Kidney epithelial cell (primary cell): ENCODE measurements at regions not wholly inside any gene's neighbourhood (a gene's known extent, or its start where the extent isn't known, plus 50 kb on each side); places are given as distances from the start of the nearest gene placed in this dataset.

Experiments used
- DNase-seq: peaks from one replicate; pipeline ENCODE4 v3.0.0-alpha.2; 2010; ENCODE audit warnings: low read depth
- H3K27me3 ChIP-seq: 2 replicates; pipeline ENCODE4 v1.6.0; 2011; ENCODE audit warnings: low read length; ENCODE audit not compliant: control insufficient read depth, insufficient read depth
- H3K36me3 ChIP-seq: 2 replicates; pipeline ENCODE4 v1.5.1; 2011; ENCODE audit warnings: low read length; ENCODE audit not compliant: control insufficient read depth, insufficient read depth
- H3K4me3 ChIP-seq: 2 replicates; pipeline ENCODE4 v1.5.1; 2011; ENCODE audit warnings: low read depth, mild to moderate bottlenecking, control low read depth, low read length
- CTCF ChIP-seq: IDR thresholded peaks from 2 replicates; pipeline ENCODE4 v1.5.1; 2011; ENCODE audit warnings: mild to moderate bottlenecking, moderate library complexity, low read length, control low read depth, inconsistent platforms; ENCODE audit not compliant: insufficient read depth, poor library complexity, severe bottlenecking

- no peak for DNase-seq
- Histone ChIP-seq H3K27me3 (no peaks in the 10 kb centered on the region), H3K4me3 (no peak overlapping the region), H3K36me3 (no peaks in the 10 kb centered on the region)
- TF ChIP-seq CTCF, result no peak
These were observed 189.5 kb downstream of the SEC61B start for GRCh38 chr9:99411479-99412115.

DNA sequence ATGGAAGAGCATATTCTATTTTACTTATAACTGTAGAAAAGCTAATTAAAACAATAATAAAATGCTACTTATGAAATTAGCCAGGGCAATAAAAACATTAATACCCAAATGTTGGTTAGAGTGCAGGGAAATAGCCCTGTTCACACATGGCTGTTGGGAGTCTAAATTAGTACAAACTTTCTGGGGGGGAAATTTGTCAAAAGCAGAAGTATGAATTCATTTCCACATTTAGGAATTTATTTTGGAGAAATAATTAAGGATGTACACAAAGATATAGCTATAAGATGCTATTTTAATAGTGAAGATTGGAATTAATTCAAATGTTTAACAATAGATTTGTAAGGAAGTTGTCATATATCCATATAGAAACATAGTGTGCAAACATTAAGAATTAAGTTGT is 190.5 kb downstream of the SEC61B start:
- TF ChIP-seq CTCF, result no peak
- Histone ChIP-seq H3K4me3 (no peak overlapping the region), H3K36me3 (no peaks in the 10 kb centered on the region), H3K27me3 (no peaks in the 10 kb centered on the region)
- no peak for DNase-seq

DNA sequence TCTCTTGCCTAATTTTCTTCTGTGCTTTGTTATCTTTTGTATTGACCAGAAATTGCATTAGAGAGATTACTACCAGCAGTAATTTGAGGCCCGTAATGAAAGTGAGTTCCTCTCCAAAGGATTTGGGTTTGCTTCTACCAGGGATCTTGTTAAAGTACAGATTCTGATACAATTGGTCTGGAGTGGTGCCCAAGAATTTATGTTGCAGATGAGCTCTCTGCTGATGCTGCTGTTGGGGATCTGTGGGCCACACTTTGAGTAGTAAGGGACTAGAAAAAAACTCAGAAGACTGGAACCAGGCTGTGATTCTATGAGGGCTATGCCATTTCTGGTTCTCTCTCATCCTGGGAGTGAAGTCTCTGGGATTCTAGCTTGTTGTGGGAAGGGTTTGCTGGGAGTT is 192.2 kb downstream of the SEC61B start:
- no peak for TF ChIP-seq CTCF
- no peaks in the 10 kb centered on the region for H3K27me3 ChIP-seq
- H3K4me3 ChIP-seq, result no peak overlapping the region
- no peak for DNase-seq
- no peaks in the 10 kb centered on the region for H3K36me3 ChIP-seq

DNA sequence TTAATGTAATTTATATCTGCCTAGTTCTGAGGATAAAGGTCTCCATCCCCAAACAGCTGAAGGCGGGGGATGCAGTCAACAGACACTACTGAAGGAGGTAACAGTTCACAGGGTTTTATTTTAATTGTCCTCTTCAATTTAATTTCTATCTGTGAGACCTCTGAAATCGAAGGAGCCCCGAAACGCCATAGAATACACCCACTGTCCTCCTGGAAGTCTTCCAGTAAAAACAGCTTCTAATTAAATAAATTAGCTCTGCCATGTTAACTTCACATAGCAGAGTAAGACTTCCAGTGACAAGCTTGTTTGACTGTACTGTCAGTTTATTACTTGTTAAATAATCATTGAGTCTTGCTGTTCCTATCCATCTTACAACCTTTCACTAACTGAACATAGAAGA is 193.5 kb downstream of the SEC61B start:
- H3K27me3 ChIP-seq, result no peaks in the 10 kb centered on the region
- H3K36me3 ChIP-seq, result no peaks in the 10 kb centered on the region
- no peak overlapping the region for H3K4me3 ChIP-seq
- no peak for TF ChIP-seq CTCF
- no peak for DNase-seq

DNA sequence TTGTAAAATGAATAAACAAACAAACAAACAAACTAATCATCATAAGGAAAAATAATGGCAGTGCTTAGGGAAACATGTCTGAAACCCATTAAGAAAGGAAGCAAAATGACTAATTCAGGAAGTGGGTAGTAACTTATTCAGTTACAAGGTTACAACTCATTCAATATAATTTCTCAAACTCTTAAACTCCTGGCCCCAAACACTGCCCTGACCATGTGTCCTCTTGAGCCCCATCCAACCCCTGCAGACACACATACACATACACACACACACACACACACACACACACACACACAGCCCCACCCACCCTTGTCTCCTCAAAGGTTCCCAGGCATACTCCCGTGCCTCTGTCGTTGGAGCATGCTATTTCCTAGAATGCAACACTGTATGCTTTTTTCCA is 193.9 kb downstream of the SEC61B start:
- no peak for DNase-seq
- no peak overlapping the region for H3K4me3 ChIP-seq
- no peaks in the 10 kb centered on the region for H3K36me3 ChIP-seq
- no peak for TF ChIP-seq CTCF
- no peaks in the 10 kb centered on the region for H3K27me3 ChIP-seq

DNA sequence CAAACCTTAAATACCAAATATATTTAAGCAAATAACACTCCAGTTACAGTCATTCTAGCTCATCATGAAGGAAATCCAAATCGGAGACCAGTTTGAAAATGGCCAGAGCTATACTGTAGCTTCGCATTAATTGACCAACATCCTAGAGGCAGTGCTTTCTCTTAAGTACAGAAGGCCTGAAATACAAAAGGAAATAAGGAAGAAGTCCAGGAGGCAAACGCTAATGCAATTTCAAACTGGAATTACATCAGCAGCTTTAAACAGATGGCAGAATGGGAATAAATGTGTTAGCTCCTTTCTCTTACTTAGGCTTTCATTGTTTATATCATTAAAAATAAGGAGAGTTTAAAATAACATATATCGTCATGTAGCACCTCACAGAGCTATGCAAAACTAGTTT is 197.0 kb downstream of the SEC61B start:
- Histone ChIP-seq H3K36me3 (no peaks in the 10 kb centered on the region), H3K27me3 (no peaks in the 10 kb centered on the region), H3K4me3 (no peak overlapping the region)
- DNase-seq, result no peak
- TF ChIP-seq CTCF, result no peak
